SK-N-SH (cell line): ENCODE measurements at regions not wholly inside any gene's neighbourhood (a gene's known extent, or its start where the extent isn't known, plus 50 kb on each side); places are given as distances from the start of the nearest gene placed in this dataset.

Source experiments
- CTCF ChIA-PET: fragments of 300-600, 350-600 bp; formaldehyde crosslinking; extraction: SDS; loops from one replicate; lab custom pipeline; 2021; lab: Yijun Ruan, JAX
- POLR2A ChIA-PET: fragments of 350-600 bp; sonication (Branson Sonifier 250); formaldehyde crosslinking; extraction: SDS; loops from one replicate; lab custom pipeline; 2020; ENCODE audit warnings: antibody characterized with exemption, inconsistent platforms; lab: Yijun Ruan, JAX
- DNase-seq: peaks from one replicate; pipeline ENCODE4 v3.0.0; 2012
- H2AFZ ChIP-seq: fragments of 200-600 bp; sonication (generic); 2 replicates; pipeline ENCODE4 v1.8.1; 2016; ENCODE audit warnings: antibody characterized with exemption, mild to moderate bottlenecking, low read depth
- H3F3A ChIP-seq: fragments of 200-600 bp; sonication (generic); replicated peaks from 2 replicates; pipeline ENCODE3; 2016; ENCODE audit warnings: antibody characterized with exemption, mild to moderate bottlenecking; ENCODE audit not compliant: insufficient read depth
- H3K27ac ChIP-seq, 2 experiments: fragments of 200-500 bp in 1 of 2; fragments of 200-600 bp in 1 of 2; sonication (Bioruptor generic) in 1 of 2; sonication (generic), shearing (Covaris generic) in 1 of 2; 2 replicates each; pipeline versions ENCODE4 v1.5.1 to v1.6.1; 2014 to 2016; ENCODE audit warnings: low read depth in 2 of 2, inconsistent platforms in 1 of 2, low read length in 1 of 2, mild to moderate bottlenecking in 1 of 2, mixed read lengths in 1 of 2
- H3K27me3 ChIP-seq: fragments of 200-600 bp; sonication (generic), shearing (Covaris generic); 2 replicates; pipeline ENCODE4 v1.6.1; 2016; ENCODE audit warnings: mixed run types; ENCODE audit not compliant: insufficient read depth
- H3K36me3 ChIP-seq, 2 experiments: fragments of 200-500 bp in 1 of 2; fragments of 200-600 bp in 1 of 2; sonication (Bioruptor generic) in 1 of 2; sonication (generic) in 1 of 2; replicated peaks in 1 of 2; 2 replicates each; pipeline versions ENCODE3 to v1.5.1; 2014 to 2016; ENCODE audit warnings: low read length in 1 of 2, mild to moderate bottlenecking in 1 of 2; ENCODE audit not compliant: insufficient read depth in 2 of 2, control insufficient read depth in 1 of 2
- H3K4me1 ChIP-seq, 2 experiments: fragments of 200-500 bp in 1 of 2; fragments of 200-600 bp in 1 of 2; sonication (Bioruptor generic) in 1 of 2; sonication (generic), shearing (Covaris generic) in 1 of 2; 2 replicates each; pipeline versions ENCODE4 v1.5.1 to v1.6.1; 2014 to 2016; ENCODE audit warnings: low read depth in 1 of 2, low read length in 1 of 2, mixed run types in 1 of 2; ENCODE audit not compliant: insufficient read depth in 2 of 2, control insufficient read depth in 1 of 2
- H3K4me2 ChIP-seq: fragments of 200-600 bp; sonication (generic), shearing (Covaris generic); 2 replicates; pipeline ENCODE4 v1.6.1; 2017; ENCODE audit warnings: mixed run types
- H3K4me3 ChIP-seq, 2 experiments: fragments of 200-500 bp in 1 of 2; fragments of 200-600 bp in 1 of 2; sonication (Bioruptor generic) in 1 of 2; sonication (generic), shearing (Covaris generic) in 1 of 2; 2 replicates each; pipeline versions ENCODE4 v1.5.1 to v1.8.1; 2014 to 2016; ENCODE audit warnings: low read depth in 2 of 2, inconsistent platforms in 1 of 2, low read length in 1 of 2, mild to moderate bottlenecking in 1 of 2, mixed read lengths in 1 of 2, moderate library complexity in 1 of 2
- H3K79me2 ChIP-seq: fragments of 200-600 bp; sonication (generic); 2 replicates; pipeline ENCODE4 v1.8.1; 2017; ENCODE audit warnings: mild to moderate bottlenecking; ENCODE audit not compliant: insufficient read depth
- H3K9ac ChIP-seq: fragments of 200-600 bp; sonication (generic); 2 replicates; pipeline ENCODE4 v1.6.1; 2017; ENCODE audit warnings: mixed run types
- H3K9me2 ChIP-seq: fragments of 200-600 bp; sonication (generic); 2 replicates; pipeline ENCODE4 v1.6.1; 2017; ENCODE audit warnings: mixed run types
- H3K9me3 ChIP-seq: fragments of 200-600 bp; sonication (generic); 2 replicates; pipeline ENCODE4 v1.6.1; 2017; ENCODE audit warnings: mixed run types, mild to moderate bottlenecking, moderate library complexity
- H4K20me1 ChIP-seq: fragments of 200-600 bp; sonication (generic); 2 replicates; pipeline ENCODE4 v1.6.1; 2017; ENCODE audit warnings: mild to moderate bottlenecking, mixed run types; ENCODE audit not compliant: insufficient read depth
- EP300 ChIP-seq, 2 experiments: IDR thresholded peaks; 2 replicates each; pipeline versions ENCODE4 v1.4.0 to v1.6.1; 2012; ENCODE audit warnings: borderline replicate concordance in 1 of 2, low read depth in 1 of 2, low read length in 1 of 2
- FOXM1 ChIP-seq: IDR thresholded peaks from 2 replicates; pipeline ENCODE4 v1.4.0; 2012; ENCODE audit warnings: low read depth, mild to moderate bottlenecking
- GATA2 ChIP-seq: sonication (generic); formaldehyde crosslinking; IDR thresholded peaks from 2 replicates; pipeline ENCODE4 v1.5.0; 2020; ENCODE audit warnings: mild to moderate bottlenecking, missing genetic modification reagents
- IRF3 ChIP-seq: fragments of 150-350 bp; IDR thresholded peaks from 2 replicates; pipeline ENCODE4 v1.6.1; 2016; ENCODE audit warnings: mild to moderate bottlenecking, low read depth, low read length
- NRF1 ChIP-seq: IDR thresholded peaks from 2 replicates; pipeline ENCODE4 v1.6.1; 2012; ENCODE audit warnings: low read depth, mild to moderate bottlenecking, low read length
- RXRA ChIP-seq: IDR thresholded peaks from 2 replicates; pipeline ENCODE4 v1.4.0; 2012; ENCODE audit warnings: low read depth, mild to moderate bottlenecking, borderline replicate concordance
- SIN3A ChIP-seq: IDR thresholded peaks from 2 replicates; pipeline ENCODE4 v1.6.1; 2012; ENCODE audit warnings: low read depth, mild to moderate bottlenecking, low read length, moderate library complexity, borderline replicate concordance
- TCF12 ChIP-seq: IDR thresholded peaks from 2 replicates; pipeline ENCODE4 v1.4.0; 2012
- USF1 ChIP-seq: IDR thresholded peaks from 2 replicates; pipeline ENCODE4 v1.4.0; 2012; ENCODE audit warnings: low read depth, borderline replicate concordance
- USF2 ChIP-seq: fragments of 150-350 bp; IDR thresholded peaks from 2 replicates; pipeline ENCODE4 v1.6.1; 2017; ENCODE audit warnings: antibody characterized with exemption, low read length, low read depth, borderline replicate concordance
- ZBTB33 ChIP-seq: IDR thresholded peaks from 2 replicates; pipeline ENCODE4 v1.4.0; 2012; ENCODE audit warnings: low read depth, borderline replicate concordance
- WGBS: methylation state at CpG from one replicate; pipeline ENCODE4 v1.1.6; 2017; ENCODE audit warnings: low lambda C conversion rate; 5-methylcytosine and 5-hydroxymethylcytosine counted together

GRCh38 chr9:38240051-38240450 is 152.5 kb upstream of the ALDH1B1 start:
- Histone ChIP-seq H3K9ac (no peak overlapping the region), H3K79me2 (no peaks in the 10 kb centered on the region), H3K27me3 (no peaks in the 10 kb centered on the region; the same call in 1 of the 2 replicates), H3K4me1 (peaks cover 0 to 13% of the 10 kb centered on the region in 2 experiments; a peak in 2 of 4 replicates), H4K20me1 (no peaks in the 10 kb centered on the region), H3K36me3 (no peaks in the 10 kb centered on the region), H3K9me3 (no peaks in the 10 kb centered on the region), H3K27ac (no peak overlapping the region), H3F3A (no peaks in the 10 kb centered on the region), H2AFZ (no peak overlapping the region), H3K9me2 (no peaks in the 10 kb centered on the region), H3K4me3 (no peak overlapping the region), H3K4me2 (no peak overlapping the region)
- 75% methylated on average over 2 of the region's 2 CpGs for WGBS
- no peak for DNase-seq
- POLR2A ChIA-PET, result no interaction called here
- TF ChIP-seq NRF1 (no peak), EP300 (IDR thresholded peaks at IDR 0.05; ENCODE audit: borderline replicate concordance in 1 of 2, low read depth in 1 of 2, low read length in 1 of 2) (no peak), RXRA (no peak), IRF3 (no peak), SIN3A (no peak), GATA2 (no peak), TCF12 (no peak)
- CTCF ChIA-PET, result no interaction called here

GRCh38 chr9:38235244-38235643 is 157.3 kb upstream of the ALDH1B1 start:
- Histone ChIP-seq H3K9ac (no peak overlapping the region), H2AFZ (no peak overlapping the region), H3K9me2 (no peaks in the 10 kb centered on the region), H3K4me1 (peaks cover 0 to 42% of the 10 kb centered on the region in 2 experiments; a peak in 2 of 4 replicates), H3K27ac (peak overlapping the region in 1 of 2 experiments; percentile 87; a peak in 2 of 4 replicates), H3K36me3 (no peaks in the 10 kb centered on the region), H3K9me3 (no peaks in the 10 kb centered on the region), H3F3A (no peaks in the 10 kb centered on the region), H4K20me1 (no peaks in the 10 kb centered on the region), H3K79me2 (no peaks in the 10 kb centered on the region), H3K27me3 (no peaks in the 10 kb centered on the region; the same call in 1 of the 2 replicates), H3K4me2 (no peak overlapping the region), H3K4me3 (no peak overlapping the region)
- TF ChIP-seq USF2, result no peak
- no peak for TF ChIP-seq GATA2
- TF ChIP-seq USF1, result no peak
- TF ChIP-seq FOXM1, result no peak
- no peak for TF ChIP-seq ZBTB33
- no peak for TF ChIP-seq TCF12
- WGBS, result 44% methylated on average over 3 of the region's 5 CpGs
- peak; percentile 59 for DNase-seq
- CTCF ChIA-PET, result interaction anchor here (0.9 to 1.4 kb wide), 5 partner anchors 11 to 274 kb away, joined by 3 to 7 read pairs (median 3); no protein-coding TSS in a partner anchor
- POLR2A ChIA-PET, result no interaction called here
